ENCODE measurements at regions not wholly inside any gene's neighbourhood (a gene's known extent, or its start where the extent isn't known, plus 50 kb on each side); places are given as distances from the start of the nearest gene placed in this dataset.

DNA sequence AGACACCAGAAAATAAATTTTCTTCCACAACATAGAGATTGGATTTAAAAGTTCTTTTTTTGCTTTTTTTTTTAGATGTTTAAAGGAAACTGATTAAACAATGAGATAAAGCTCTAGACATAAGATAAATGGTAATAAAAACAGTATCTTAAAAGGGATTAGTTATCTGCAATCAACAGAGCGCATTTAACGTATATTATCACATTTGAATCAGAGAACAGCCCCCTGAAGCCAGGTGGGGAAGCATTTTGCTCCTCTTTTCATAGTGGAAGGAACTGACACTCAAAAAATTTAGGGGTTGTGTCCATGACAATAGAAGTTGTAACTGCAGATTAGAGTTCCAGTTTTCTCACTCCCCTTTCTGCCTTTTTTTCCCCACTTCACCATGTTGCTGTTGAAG is 367.6 kb downstream of the SPATA31D1 start:
- no peak for TF ChIP-seq EZH2 (IDR thresholded peaks at IDR 0.05; ENCODE audit: borderline replicate concordance, low read depth, low read length, poor library complexity, severe bottlenecking)
- TF ChIP-seq, protein P1, sequence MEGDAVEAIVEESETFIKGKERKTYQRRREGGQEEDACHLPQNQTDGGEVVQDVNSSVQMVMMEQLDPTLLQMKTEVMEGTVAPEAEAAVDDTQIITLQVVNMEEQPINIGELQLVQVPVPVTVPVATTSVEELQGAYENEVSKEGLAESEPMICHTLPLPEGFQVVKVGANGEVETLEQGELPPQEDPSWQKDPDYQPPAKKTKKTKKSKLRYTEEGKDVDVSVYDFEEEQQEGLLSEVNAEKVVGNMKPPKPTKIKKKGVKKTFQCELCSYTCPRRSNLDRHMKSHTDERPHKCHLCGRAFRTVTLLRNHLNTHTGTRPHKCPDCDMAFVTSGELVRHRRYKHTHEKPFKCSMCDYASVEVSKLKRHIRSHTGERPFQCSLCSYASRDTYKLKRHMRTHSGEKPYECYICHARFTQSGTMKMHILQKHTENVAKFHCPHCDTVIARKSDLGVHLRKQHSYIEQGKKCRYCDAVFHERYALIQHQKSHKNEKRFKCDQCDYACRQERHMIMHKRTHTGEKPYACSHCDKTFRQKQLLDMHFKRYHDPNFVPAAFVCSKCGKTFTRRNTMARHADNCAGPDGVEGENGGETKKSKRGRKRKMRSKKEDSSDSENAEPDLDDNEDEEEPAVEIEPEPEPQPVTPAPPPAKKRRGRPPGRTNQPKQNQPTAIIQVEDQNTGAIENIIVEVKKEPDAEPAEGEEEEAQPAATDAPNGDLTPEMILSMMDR (conservative IDR thresholded peaks at IDR 0.05; ENCODE audit: low read depth, low read length): no peak
- H3K4me3 ChIP-seq (ENCODE audit: low read depth, low read length, poor library complexity, severe bottlenecking): no peak overlapping the region
- H3K9me3 ChIP-seq (ENCODE audit: low read depth, low read length, poor library complexity, severe bottlenecking): no peaks in the 10 kb centered on the region
- CTCF ChIA-PET: no interaction called here
- no TSS peak for BruUV-seq (replicated peaks)
- no peaks in the 10 kb centered on the region for H3K4me1 ChIP-seq (ENCODE audit: insufficient read depth, low read length, poor library complexity, severe bottlenecking)
- DNase-seq (ENCODE audit: low spot score): no peak
- H3K27ac ChIP-seq (ENCODE audit: low read depth, low read length, poor library complexity, severe bottlenecking): no peak overlapping the region
- POLR2A ChIA-PET (ENCODE audit: low non-redundant PET): no interaction called here
- no peaks in the 10 kb centered on the region for H3K36me3 ChIP-seq (ENCODE audit: insufficient read depth, low read length, poor library complexity, severe bottlenecking)
- intact Hi-C loops (cut with micrococcal nuclease; ENCODE audit: unreplicated experiment): no loop called here
- H3K27me3 ChIP-seq (replicated peaks; ENCODE audit: insufficient read depth, low read depth, low read length, poor library complexity): no peaks in the 10 kb centered on the region

DNA sequence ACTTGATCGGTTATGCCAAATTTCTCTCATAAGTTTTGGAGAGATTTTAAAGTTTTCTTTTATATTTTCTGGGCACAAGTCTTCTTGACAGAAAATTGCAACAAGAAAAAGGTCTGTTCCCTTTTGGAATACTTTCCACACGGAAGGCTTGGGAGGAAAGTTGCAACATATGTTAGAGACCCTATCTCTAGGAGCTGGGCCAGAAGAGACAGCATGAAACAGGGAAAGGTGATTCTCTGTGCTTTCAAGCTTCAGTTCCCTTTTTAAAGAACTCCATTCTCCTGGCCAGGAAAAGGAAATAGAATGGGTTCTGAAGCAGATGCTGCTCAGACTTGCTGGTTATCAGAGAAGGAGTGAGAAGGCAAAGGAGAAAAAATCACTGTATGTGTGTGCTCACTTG is 368.3 kb downstream of the SPATA31D1 start:
- no TSS peak for BruUV-seq (replicated peaks)
- TF ChIP-seq, protein P1 (conservative IDR thresholded peaks at IDR 0.05; ENCODE audit: low read depth, low read length): no peak
- no peak for TF ChIP-seq EZH2 (IDR thresholded peaks at IDR 0.05; ENCODE audit: borderline replicate concordance, low read depth, low read length, poor library complexity, severe bottlenecking)
- intact Hi-C loops (cut with micrococcal nuclease; ENCODE audit: unreplicated experiment): no loop called here
- H3K4me3 ChIP-seq (ENCODE audit: low read depth, low read length, poor library complexity, severe bottlenecking): no peak overlapping the region
- ChIA-PET CTCF (no interaction called here), POLR2A (ENCODE audit: low non-redundant PET) (no interaction called here)
- no peak overlapping the region for H3K27ac ChIP-seq (ENCODE audit: low read depth, low read length, poor library complexity, severe bottlenecking)
- H3K9me3 ChIP-seq (ENCODE audit: low read depth, low read length, poor library complexity, severe bottlenecking): no peaks in the 10 kb centered on the region
- H3K4me1 ChIP-seq (ENCODE audit: insufficient read depth, low read length, poor library complexity, severe bottlenecking): no peaks in the 10 kb centered on the region
- no peaks in the 10 kb centered on the region for H3K27me3 ChIP-seq (replicated peaks; ENCODE audit: insufficient read depth, low read depth, low read length, poor library complexity)
- H3K36me3 ChIP-seq (ENCODE audit: insufficient read depth, low read length, poor library complexity, severe bottlenecking): no peaks in the 10 kb centered on the region
- no peak for DNase-seq (ENCODE audit: low spot score)

- no TSS peak for BruUV-seq (replicated peaks)
- no peaks in the 10 kb centered on the region for H3K27me3 ChIP-seq (replicated peaks; ENCODE audit: insufficient read depth, low read depth, low read length, poor library complexity)
- H3K4me3 ChIP-seq (ENCODE audit: low read depth, low read length, poor library complexity, severe bottlenecking): no peak overlapping the region
- DNase-seq (ENCODE audit: low spot score): no peak
- POLR2A ChIA-PET (ENCODE audit: low non-redundant PET): no interaction called here
- H3K9me3 ChIP-seq (ENCODE audit: low read depth, low read length, poor library complexity, severe bottlenecking): no peaks in the 10 kb centered on the region
- H3K27ac ChIP-seq (ENCODE audit: low read depth, low read length, poor library complexity, severe bottlenecking): no peak overlapping the region
- no peaks in the 10 kb centered on the region for H3K36me3 ChIP-seq (ENCODE audit: insufficient read depth, low read length, poor library complexity, severe bottlenecking)
- CTCF ChIA-PET: no interaction called here
- intact Hi-C loops (cut with micrococcal nuclease; ENCODE audit: unreplicated experiment): no loop called here
- H3K4me1 ChIP-seq (ENCODE audit: insufficient read depth, low read length, poor library complexity, severe bottlenecking): no peaks in the 10 kb centered on the region
- TF ChIP-seq EZH2 (IDR thresholded peaks at IDR 0.05; ENCODE audit: borderline replicate concordance, low read depth, low read length, poor library complexity, severe bottlenecking): no peak
- TF ChIP-seq, protein P1 (conservative IDR thresholded peaks at IDR 0.05; ENCODE audit: low read depth, low read length): no peak
Observed at GRCh38 chr9:82363198-82363597, 374.6 kb downstream of the SPATA31D1 start.

All from A673 (cell line).